ENCODE measurements at regions not wholly inside any gene's neighbourhood (a gene's known extent, or its start where the extent isn't known, plus 50 kb on each side); places are given as distances from the start of the nearest gene placed in this dataset.
"Not testable (repeated sequence)": the region's sequence is repeated elsewhere in the genome, so short reads cannot be mapped to it uniquely, and the experiment has no call there.

GRCh38 chrX:42832764-42833549, 55.0 kb upstream of the PPP1R2C start:
- DNase-seq: no peak
- ATAC-seq: peak; percentile 12
- intact Hi-C loops (cut with DNase I, micrococcal nuclease): no loop called here

GRCh38 chrX:42833550-42833940, 55.6 kb upstream of the PPP1R2C start:
- ATAC-seq; DNase-seq; intact Hi-C loops (cut with DNase I, micrococcal nuclease): not testable (repeated sequence)

- ATAC-seq (no peak), DNase-seq (no peak)
- intact Hi-C loops (cut with DNase I, micrococcal nuclease): no loop called here
Observed at GRCh38 chrX:42837101-42837726, 59.3 kb upstream of the PPP1R2C start.

GRCh38 chrX:42837747-42838146, 59.8 kb upstream of the PPP1R2C start:
- DNase-seq (no peak), ATAC-seq (no peak)
- intact Hi-C loops (cut with DNase I, micrococcal nuclease): no loop called here

- no peak for DNase-seq
- intact Hi-C loops (cut with DNase I, micrococcal nuclease): no loop called here
- no peak for ATAC-seq
Observed at GRCh38 chrX:42839632-42840031, 61.7 kb upstream of the PPP1R2C start.

DNA sequence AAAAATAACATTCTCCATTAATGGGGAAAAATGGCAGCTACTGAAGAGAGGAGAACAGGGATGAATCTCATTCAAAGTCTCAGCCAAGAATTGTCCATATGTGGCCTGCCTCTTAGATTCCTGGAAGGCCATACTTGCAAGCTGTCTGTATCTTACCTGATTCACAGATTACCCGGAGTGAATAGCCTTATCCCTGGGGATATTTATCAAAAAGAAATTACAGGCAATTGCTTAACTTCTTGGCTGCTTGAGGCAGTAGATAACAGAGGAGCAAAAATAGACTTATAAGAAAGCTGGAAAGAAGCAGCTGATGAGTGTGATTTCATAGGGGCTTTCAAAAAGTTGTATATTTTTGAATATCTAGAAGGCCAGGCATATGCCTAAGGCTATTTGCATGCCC, 68.8 kb upstream of the PPP1R2C start:
- DNase-seq (no peak), ATAC-seq (no peak)
- intact Hi-C loops (cut with DNase I, micrococcal nuclease): no loop called here

- intact Hi-C loops (cut with DNase I, micrococcal nuclease): no loop called here
- no peak for ATAC-seq
- DNase-seq: no peak
Observed at GRCh38 chrX:42855259-42855658, 77.3 kb upstream of the PPP1R2C start.

DNA sequence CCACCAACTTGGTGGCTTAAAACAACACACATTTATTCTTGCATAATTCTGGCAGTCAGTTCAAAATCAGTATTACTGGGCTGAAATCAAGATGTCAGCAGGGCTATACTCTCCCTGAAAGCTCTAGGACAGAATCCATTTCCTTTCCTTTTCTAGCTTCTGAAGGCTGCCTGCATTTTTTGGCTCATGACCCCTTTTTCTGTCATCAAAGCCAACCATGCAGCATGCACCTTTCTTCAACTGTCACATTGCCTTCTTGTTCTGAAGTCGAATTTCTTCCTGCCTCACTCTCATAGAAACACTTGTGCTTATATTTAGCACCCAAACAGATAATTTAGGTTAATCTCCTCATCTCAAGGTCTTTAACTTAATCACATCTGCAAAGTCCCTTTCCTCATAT, 79.8 kb upstream of the PPP1R2C start:
- intact Hi-C loops (cut with DNase I, micrococcal nuclease): no loop called here
- no peak for DNase-seq
- no peak for ATAC-seq

GRCh38 chrX:42869011-42869410, 91.0 kb upstream of the PPP1R2C start:
- intact Hi-C loops (cut with DNase I, micrococcal nuclease): no loop called here

DNA sequence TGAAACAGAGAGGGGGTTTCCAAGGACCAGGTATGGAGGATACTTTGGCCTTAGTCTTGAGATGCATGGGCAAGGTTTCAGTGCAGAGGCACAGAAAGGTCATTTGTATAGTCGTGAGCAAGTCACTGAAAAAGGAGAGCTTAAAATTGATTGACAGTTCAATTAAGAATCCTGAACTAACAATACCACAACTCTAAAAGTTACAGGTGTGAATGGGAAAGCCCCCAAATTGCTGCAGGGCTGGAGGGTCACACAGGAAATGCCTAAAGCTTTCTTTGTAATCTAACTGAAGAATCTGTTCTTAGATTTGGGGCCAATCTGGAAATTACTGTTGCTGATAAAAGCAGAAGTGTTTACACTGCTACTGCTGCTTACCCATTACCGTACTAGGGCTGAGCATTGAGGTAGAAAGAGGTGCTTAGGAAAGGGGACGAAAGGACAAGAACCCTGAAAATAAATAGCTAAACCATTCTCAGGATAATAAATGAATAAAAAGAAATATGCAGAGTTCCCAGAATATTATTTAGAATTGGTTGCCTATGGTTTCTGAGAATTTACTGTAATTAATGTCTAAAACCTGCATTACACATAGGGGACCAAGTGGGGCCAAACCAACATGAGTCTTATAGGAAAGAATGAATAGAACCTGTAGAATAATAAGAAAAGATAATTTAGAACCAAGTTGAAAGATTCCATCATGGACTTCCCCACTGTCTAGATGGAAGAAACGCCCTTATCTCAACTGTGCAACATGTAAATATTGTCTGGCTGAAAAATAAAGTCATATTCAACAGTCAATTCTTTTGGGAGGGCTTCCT, 91.9 kb upstream of the PPP1R2C start:
- intact Hi-C loops (cut with DNase I, micrococcal nuclease): no loop called here
- DNase-seq: no peak
- no peak for ATAC-seq

More at GRCh38 chrX:42869011-42869410, 91.0 kb upstream of the PPP1R2C start:
- DNase-seq: no peak
- ATAC-seq: no peak

GRCh38 chrX:42886519-42886918, 108.6 kb upstream of the PPP1R2C start:
- intact Hi-C loops (cut with DNase I, micrococcal nuclease): no loop called here
- DNase-seq (no peak), ATAC-seq (no peak)

DNA sequence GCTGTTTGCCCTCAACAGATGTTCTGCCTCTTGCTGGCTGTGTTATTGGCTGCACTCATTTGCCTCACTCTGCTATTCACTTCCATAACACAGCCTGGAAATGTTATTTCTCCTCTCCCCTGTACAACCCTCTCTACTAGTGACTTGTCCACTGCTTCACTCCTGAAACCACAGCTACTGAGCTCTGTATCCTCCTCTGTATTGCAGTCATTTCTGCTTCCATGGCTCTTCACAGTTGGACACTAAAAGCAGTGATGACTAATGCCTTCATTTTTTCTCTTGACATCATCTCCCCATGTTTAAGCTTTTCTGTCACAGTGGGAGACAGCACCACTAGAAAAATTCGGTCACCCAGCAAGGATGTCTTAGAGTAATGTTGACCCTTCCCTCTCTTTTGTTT, 123.0 kb upstream of the PPP1R2C start:
- intact Hi-C loops (cut with DNase I, micrococcal nuclease): no loop called here
- no peak for ATAC-seq
- no peak for DNase-seq

- ATAC-seq (no peak), DNase-seq (no peak)
- intact Hi-C loops (cut with DNase I, micrococcal nuclease): no loop called here
Observed at GRCh38 chrX:42902513-42902912, 124.5 kb upstream of the PPP1R2C start.

DNA sequence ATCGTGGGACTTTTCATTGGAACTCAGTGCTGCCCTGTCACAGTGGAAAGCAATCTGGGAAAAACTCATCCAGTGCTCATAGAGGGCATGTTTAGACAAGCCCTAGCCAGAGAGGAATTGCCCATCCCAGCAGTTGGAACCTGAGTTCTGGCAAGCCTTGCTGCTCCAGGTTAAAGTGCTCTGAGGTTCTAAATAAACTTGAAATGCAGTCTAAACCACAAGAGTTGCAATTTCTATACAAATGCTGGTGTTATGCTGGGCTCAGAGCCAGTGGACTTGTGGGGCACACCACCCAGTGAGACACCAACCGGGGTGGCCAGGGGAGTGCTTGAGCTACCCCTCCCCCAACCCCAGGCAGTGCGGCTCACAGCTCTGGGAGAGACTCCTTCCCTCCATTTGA, 142.8 kb upstream of the PPP1R2C start:
- intact Hi-C loops (cut with DNase I, micrococcal nuclease): no loop called here
- no peak for ATAC-seq
- no peak for DNase-seq

DNA sequence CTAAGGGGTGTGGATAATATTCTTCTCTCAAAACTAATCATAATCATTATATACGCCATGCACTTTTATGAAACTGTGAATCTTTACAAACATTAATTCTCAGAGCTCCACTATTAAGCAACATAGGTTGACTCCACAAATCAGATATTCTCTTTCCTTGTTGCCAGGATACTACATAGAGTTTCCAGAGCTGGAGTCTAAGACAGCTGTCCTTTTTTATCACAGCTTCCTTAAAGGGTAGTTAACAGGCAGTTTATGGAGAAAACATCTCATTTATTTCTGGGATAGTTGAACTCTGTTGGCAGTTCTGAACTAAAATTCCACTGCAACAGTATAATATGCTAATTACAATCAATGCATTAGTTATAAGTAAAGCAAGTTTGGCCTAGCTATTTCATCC, 152.1 kb upstream of the PPP1R2C start:
- intact Hi-C loops (cut with DNase I, micrococcal nuclease): no loop called here
- DNase-seq (no peak), ATAC-seq (no peak)

GRCh38 chrX:42930951-42931350, 153.0 kb upstream of the PPP1R2C start:
- DNase-seq (no peak), ATAC-seq (no peak)
- intact Hi-C loops (cut with DNase I, micrococcal nuclease): no loop called here

- no peak for ATAC-seq
- no peak for DNase-seq
- intact Hi-C loops (cut with DNase I, micrococcal nuclease): no loop called here
Observed at GRCh38 chrX:42933187-42933586, 155.2 kb upstream of the PPP1R2C start.

GRCh38 chrX:42934020-42934726, 156.2 kb upstream of the PPP1R2C start:
- DNase-seq (peak; percentile 15 to 26), ATAC-seq (peak; percentile 27)
- intact Hi-C loops (cut with DNase I, micrococcal nuclease): no loop called here

- intact Hi-C loops (cut with DNase I, micrococcal nuclease): no loop called here
- ATAC-seq (no peak), DNase-seq (no peak)
Observed at GRCh38 chrX:42941671-42942070, 163.7 kb upstream of the PPP1R2C start.
